AG04449 (cell line): ENCODE measurements at regions not wholly inside any gene's neighbourhood (a gene's known extent, or its start where the extent isn't known, plus 50 kb on each side); places are given as distances from the start of the nearest gene placed in this dataset.

Experiments used
- CTCF ChIA-PET: fragments of 350-600 bp; formaldehyde crosslinking; extraction: SDS; loops from one replicate; lab custom pipeline; 2021; ENCODE audit warnings: antibody characterized with exemption; lab: Yijun Ruan, JAX
- POLR2A ChIA-PET: fragments of 400-600, 350-600 bp; formaldehyde crosslinking; extraction: SDS; loops from one replicate; lab custom pipeline; 2020; ENCODE audit warnings: antibody characterized with exemption, inconsistent platforms; lab: Yijun Ruan, JAX
- DNase-seq: peaks from one replicate; pipeline ENCODE4 v3.0.0-alpha.2; 2010; ENCODE audit warnings: low read depth, low spot score
- H3K4me3 ChIP-seq: 2 replicates; pipeline ENCODE4 v1.5.1; 2011; ENCODE audit warnings: low read depth, mild to moderate bottlenecking, control low read depth, low read length
- CTCF ChIP-seq: IDR thresholded peaks from one replicate; pipeline ENCODE4 v1.5.1; 2011; ENCODE audit warnings: mild to moderate bottlenecking, moderate library complexity, low read length, control low read depth, inconsistent platforms; ENCODE audit not compliant: insufficient read depth; ENCODE audit errors: missing control alignments

- DNase-seq = no peak
- ChIA-PET CTCF (no interaction called here), POLR2A (no interaction called here)
- TF ChIP-seq CTCF = no peak
- no peak overlapping the region for H3K4me3 ChIP-seq
These were observed 801.3 kb upstream of the ADGRL4 start for GRCh38 chr1:79807816-79808215.

GRCh38 chr1:79797487-79797886 lies 791.0 kb upstream of the ADGRL4 start:
- no peak overlapping the region for H3K4me3 ChIP-seq
- no peak for DNase-seq
- POLR2A ChIA-PET = no interaction called here
- TF ChIP-seq CTCF = no peak
- CTCF ChIA-PET = no interaction called here

GRCh38 chr1:79796434-79796833 lies 789.9 kb upstream of the ADGRL4 start:
- no peak for DNase-seq
- TF ChIP-seq CTCF = no peak
- POLR2A ChIA-PET = no interaction called here
- H3K4me3 ChIP-seq = no peak overlapping the region
- CTCF ChIA-PET = no interaction called here

GRCh38 chr1:79792219-79792930 lies 785.8 kb upstream of the ADGRL4 start:
- POLR2A ChIA-PET = no interaction called here
- DNase-seq = no peak
- TF ChIP-seq CTCF = no peak
- no peak overlapping the region for H3K4me3 ChIP-seq
- CTCF ChIA-PET = no interaction called here

- no peak for DNase-seq
- ChIA-PET CTCF (no interaction called here), POLR2A (no interaction called here)
- TF ChIP-seq CTCF = no peak
- no peak overlapping the region for H3K4me3 ChIP-seq
These were observed 785.1 kb upstream of the ADGRL4 start for GRCh38 chr1:79791488-79792218.

GRCh38 chr1:79790950-79791349 lies 784.4 kb upstream of the ADGRL4 start:
- H3K4me3 ChIP-seq = no peak overlapping the region
- TF ChIP-seq CTCF = no peak
- CTCF ChIA-PET = no interaction called here
- POLR2A ChIA-PET = no interaction called here
- no peak for DNase-seq
